Activated B cell treated with CpG ODN at 0.5 μM for 24 hours (primary cell): ENCODE measurements at regions not wholly inside any gene's neighbourhood (a gene's known extent, or its start where the extent isn't known, plus 50 kb on each side); places are given as distances from the start of the nearest gene placed in this dataset.

ENCODE experiments used
- ATAC-seq: fragments of 200-7000 bp; cut with Tn5 transposase; one replicate; pipeline ENCODE4 v1.10.0; 2021; ENCODE audit warnings: low read depth, mild to moderate bottlenecking, moderate library complexity
- CTCF ChIA-PET: fragments of 350-600 bp; sonication (Branson Sonifier 250); formaldehyde crosslinking; loops from one replicate; lab custom pipeline; 2021; ENCODE audit warnings: antibody characterized with exemption; lab: Charles Lee
- POLR2A ChIA-PET: fragments of 350-600 bp; sonication (Branson Sonifier 250); formaldehyde crosslinking; loops from one replicate; lab custom pipeline; 2021; ENCODE audit warnings: antibody characterized with exemption; lab: Charles Lee
- DNase-seq: peaks from one replicate; pipeline ENCODE4 v3.0.0; 2022
- H3K27ac Mint-ChIP-seq: one replicate; pipeline ENCODE4 v1.8.0; 2020; ENCODE audit warnings: mixed read lengths
- H3K27me3 Mint-ChIP-seq: one replicate; pipeline ENCODE4 v1.8.0; 2021; ENCODE audit warnings: mixed read lengths
- H3K36me3 Mint-ChIP-seq: one replicate; pipeline ENCODE4 v1.8.0; 2021; ENCODE audit warnings: low read depth, mixed read lengths
- H3K4me1 Mint-ChIP-seq: one replicate; pipeline ENCODE4 v1.8.0; 2021; ENCODE audit warnings: mixed read lengths
- H3K4me3 Mint-ChIP-seq: one replicate; pipeline ENCODE4 v1.8.0; 2020; ENCODE audit warnings: mild to moderate bottlenecking, mixed read lengths
- H3K9me3 Mint-ChIP-seq: one replicate; pipeline ENCODE4 v1.8.0; 2020; ENCODE audit warnings: mixed read lengths
- CTCF ChIP-seq: fragments of 200-600 bp; IDR thresholded peaks from one replicate; pipeline ENCODE4 v1.8.0; 2022; ENCODE audit warnings: antibody characterized with exemption, mild to moderate bottlenecking
- intact Hi-C: fragments of 100-400 bp; cut with micrococcal nuclease; formaldehyde crosslinking; loops from one replicate; pipeline ENCODE4 v1.15.1; 2024

GRCh38 chr14:22434901-22435550, 154.0 kb downstream of the DAD1 start:
- peaks cover 2% of the 10 kb centered on the region for H3K27me3 Mint-ChIP-seq
- no peak for TF ChIP-seq CTCF
- ATAC-seq (no peak), DNase-seq (no peak)
- no peaks in the 10 kb centered on the region for H3K9me3 Mint-ChIP-seq
- POLR2A ChIA-PET = no interaction called here
- CTCF ChIA-PET = interaction anchor here (1.1 to 1.4 kb wide), 3 partner anchors 12 to 135 kb away, joined by 3 read pairs; no protein-coding TSS in a partner anchor
- no peak overlapping the region for H3K4me3 Mint-ChIP-seq
- no peaks in the 10 kb centered on the region for H3K36me3 Mint-ChIP-seq
- H3K4me1 Mint-ChIP-seq = peaks cover 28% of the 10 kb centered on the region
- no peak overlapping the region for H3K27ac Mint-ChIP-seq
- intact Hi-C loops = no loop called here

DNA sequence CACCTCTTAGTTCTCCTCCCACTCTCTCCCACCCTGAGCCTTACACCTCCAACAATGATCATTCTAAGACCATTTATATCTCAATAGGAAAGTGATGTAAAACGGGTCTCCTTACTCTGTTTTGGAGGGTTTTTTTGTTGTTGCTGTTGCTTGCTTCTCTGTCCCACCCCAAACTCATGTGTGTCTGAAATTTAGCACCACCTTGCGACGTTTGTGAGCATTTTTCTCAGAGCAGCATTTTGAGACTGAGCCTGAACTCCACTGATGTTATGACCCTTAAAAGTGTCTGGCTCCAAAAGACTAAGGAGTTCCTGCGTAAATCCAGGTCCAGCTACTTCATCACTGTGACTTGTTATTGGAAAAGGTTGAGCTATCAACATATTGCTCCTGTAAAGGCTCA, 155.0 kb downstream of the DAD1 start:
- H3K4me1 Mint-ChIP-seq = peaks cover 36% of the 10 kb centered on the region
- TF ChIP-seq CTCF = no peak
- H3K36me3 Mint-ChIP-seq = no peaks in the 10 kb centered on the region
- H3K27ac Mint-ChIP-seq = no peak overlapping the region
- DNase-seq (no peak), ATAC-seq (no peak)
- intact Hi-C loops = no loop called here
- POLR2A ChIA-PET = no interaction called here
- H3K9me3 Mint-ChIP-seq = no peaks in the 10 kb centered on the region
- H3K27me3 Mint-ChIP-seq = peaks cover 7% of the 10 kb centered on the region
- H3K4me3 Mint-ChIP-seq = no peak overlapping the region
- CTCF ChIA-PET = interaction anchor here (1.1 to 1.4 kb wide), 3 partner anchors 13 to 136 kb away, joined by 3 read pairs; no protein-coding TSS in a partner anchor

DNA sequence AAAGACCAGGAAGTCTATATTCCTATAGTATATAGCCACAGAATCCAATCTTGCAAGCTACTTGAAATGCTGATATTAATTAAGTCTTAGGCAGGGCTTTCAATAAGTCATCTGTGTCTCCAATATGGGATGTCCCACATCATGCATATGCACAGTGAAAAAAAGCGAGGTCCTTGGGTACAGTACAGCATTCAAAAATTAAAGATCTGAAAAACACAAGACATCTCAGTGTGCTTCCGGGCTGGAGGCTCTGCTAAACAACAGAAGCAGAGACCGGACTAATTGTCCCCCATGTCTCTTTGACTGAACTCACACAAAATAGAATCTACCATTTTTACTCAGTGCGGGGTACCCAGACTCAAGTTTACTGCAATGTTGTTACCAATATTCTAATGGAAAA, 156.0 kb downstream of the DAD1 start:
- intact Hi-C loops = loop anchor here (2.0 kb wide), 2 partner anchors 16 to 42 kb away; no protein-coding TSS in a partner anchor
- no peak overlapping the region for H3K4me3 Mint-ChIP-seq

GRCh38 chr14:22432348-22432976, 156.6 kb downstream of the DAD1 start:
- Mint-ChIP-seq H3K27me3 (peaks cover 14% of the 10 kb centered on the region), H3K9me3 (no peaks in the 10 kb centered on the region), H3K27ac (peak overlapping the region; percentile 32), H3K4me3 (peak overlapping the region; percentile 17), H3K36me3 (no peaks in the 10 kb centered on the region), H3K4me1 (peaks cover 43% of the 10 kb centered on the region)
- POLR2A ChIA-PET = interaction anchor here (0.6 to 2.3 kb wide), 11 partner anchors 10 to 272 kb away, joined by 3 to 10 read pairs (median 5); partner anchors contain the start of gene DAD1
- no peak for TF ChIP-seq CTCF
- CTCF ChIA-PET = interaction anchor here (0.8 to 2.4 kb wide), 7 partner anchors 11 to 221 kb away, joined by 3 to 10 read pairs (median 5); no protein-coding TSS in a partner anchor
- DNase-seq (no peak), ATAC-seq (peak; percentile 89)
- intact Hi-C loops = loop anchor here (1.0 to 2.0 kb wide), 4 partner anchors 10 to 42 kb away; no protein-coding TSS in a partner anchor

More for the DNA sequence above, 156.0 kb downstream of the DAD1 start:
- H3K9me3 Mint-ChIP-seq = no peaks in the 10 kb centered on the region
- peaks cover 39% of the 10 kb centered on the region for H3K4me1 Mint-ChIP-seq
- H3K27me3 Mint-ChIP-seq = peaks cover 14% of the 10 kb centered on the region
- ATAC-seq (peak; percentile 38), DNase-seq (no peak)
- no peak for TF ChIP-seq CTCF
- H3K27ac Mint-ChIP-seq = peak overlapping the region; percentile 8
- no peaks in the 10 kb centered on the region for H3K36me3 Mint-ChIP-seq
- CTCF ChIA-PET = interaction anchor here (0.9 to 2.4 kb wide), 5 partner anchors 11 to 220 kb away, joined by 3 to 10 read pairs (median 5); no protein-coding TSS in a partner anchor
- POLR2A ChIA-PET = interaction anchor here (0.7 to 2.3 kb wide), 11 partner anchors 11 to 273 kb away, joined by 3 to 10 read pairs (median 5); partner anchors contain the start of gene DAD1
